Activated naive CD4-positive, alpha-beta T cell treated with anti-CD3 and anti-CD28 coated beads, Interleukin-2, amount 50 U/mL, for 24 hours (primary cell): ENCODE measurements at regions not wholly inside any gene's neighbourhood (a gene's known extent, or its start where the extent isn't known, plus 50 kb on each side); places are given as distances from the start of the nearest gene placed in this dataset.

Source experiments
- H3K27ac Mint-ChIP-seq: one replicate; pipeline ENCODE4 v1.8.0; 2021; ENCODE audit warnings: mild to moderate bottlenecking, mixed read lengths
- H3K27me3 Mint-ChIP-seq: one replicate; pipeline ENCODE4 v1.8.0; 2021; ENCODE audit warnings: mixed read lengths
- H3K36me3 Mint-ChIP-seq: one replicate; pipeline ENCODE4 v1.8.0; 2021; ENCODE audit warnings: mixed read lengths
- H3K4me1 Mint-ChIP-seq: one replicate; pipeline ENCODE4 v1.8.0; 2021; ENCODE audit warnings: mixed read lengths
- H3K4me3 Mint-ChIP-seq: one replicate; pipeline ENCODE4 v1.8.0; 2021; ENCODE audit warnings: mild to moderate bottlenecking, mixed read lengths
- H3K9me3 Mint-ChIP-seq: one replicate; pipeline ENCODE4 v1.8.0; 2021; ENCODE audit warnings: mixed read lengths

- Mint-ChIP-seq H3K4me1 (no peaks in the 10 kb centered on the region), H3K27ac (no peak overlapping the region), H3K9me3 (no peaks in the 10 kb centered on the region), H3K27me3 (peaks cover 1% of the 10 kb centered on the region), H3K4me3 (no peak overlapping the region), H3K36me3 (no peaks in the 10 kb centered on the region)
Measured at GRCh38 chr3:110389005-110389404, 682.6 kb upstream of the NECTIN3 start.

DNA sequence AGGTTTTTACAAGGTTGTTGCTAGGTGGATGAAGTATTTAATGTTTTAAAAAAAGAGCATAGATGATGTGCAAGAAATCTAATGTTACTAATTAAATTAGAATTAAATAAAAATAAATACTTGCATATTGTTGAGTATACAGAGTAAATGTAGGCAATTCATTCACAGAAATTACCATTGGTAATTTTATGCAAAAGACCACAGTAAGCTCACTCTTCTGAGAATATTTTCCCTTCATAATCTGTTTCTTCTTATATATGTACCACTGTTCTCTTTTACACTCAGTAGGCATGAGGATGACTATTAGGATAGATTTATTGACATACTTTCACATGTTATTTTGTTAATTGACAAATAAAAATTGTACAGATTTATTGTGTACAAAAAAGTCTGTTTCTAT lies 681.2 kb upstream of the NECTIN3 start:
- H3K27me3 Mint-ChIP-seq: peaks cover 1% of the 10 kb centered on the region
- H3K27ac Mint-ChIP-seq: no peak overlapping the region
- H3K36me3 Mint-ChIP-seq: no peaks in the 10 kb centered on the region
- H3K4me1 Mint-ChIP-seq: no peaks in the 10 kb centered on the region
- no peak overlapping the region for H3K4me3 Mint-ChIP-seq
- H3K9me3 Mint-ChIP-seq: no peaks in the 10 kb centered on the region

- Mint-ChIP-seq H3K27me3 (peaks cover 1% of the 10 kb centered on the region), H3K4me1 (no peaks in the 10 kb centered on the region), H3K4me3 (no peak overlapping the region), H3K9me3 (no peaks in the 10 kb centered on the region), H3K36me3 (no peaks in the 10 kb centered on the region), H3K27ac (no peak overlapping the region)
Measured at GRCh38 chr3:110391042-110391441, 680.6 kb upstream of the NECTIN3 start.

GRCh38 chr3:110391640-110392395 lies 679.8 kb upstream of the NECTIN3 start:
- Mint-ChIP-seq H3K27me3 (peaks cover 1% of the 10 kb centered on the region), H3K27ac (no peak overlapping the region), H3K4me1 (no peaks in the 10 kb centered on the region), H3K9me3 (no peaks in the 10 kb centered on the region), H3K4me3 (no peak overlapping the region), H3K36me3 (no peaks in the 10 kb centered on the region)

DNA sequence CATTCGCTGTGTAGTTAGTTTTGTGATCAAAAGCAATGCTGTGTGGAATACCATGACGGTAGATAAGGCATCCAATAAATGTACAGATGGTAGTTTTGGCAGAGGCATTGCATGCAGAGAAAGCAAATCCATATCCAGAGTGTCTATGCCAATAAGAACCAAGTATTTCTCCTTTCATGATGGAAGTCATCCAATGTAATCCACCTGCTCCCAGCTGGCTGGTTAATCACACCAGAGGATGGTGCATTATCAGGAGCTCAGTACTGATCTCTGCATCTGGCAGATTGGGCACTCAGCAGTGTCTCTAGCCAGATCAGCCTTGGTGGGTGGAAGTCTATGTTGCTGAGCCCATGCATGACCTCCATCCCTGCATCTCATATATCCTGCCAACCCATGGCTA lies 677.7 kb upstream of the NECTIN3 start:
- Mint-ChIP-seq H3K9me3 (no peaks in the 10 kb centered on the region), H3K36me3 (no peaks in the 10 kb centered on the region), H3K4me1 (no peaks in the 10 kb centered on the region), H3K27me3 (peaks cover 1% of the 10 kb centered on the region), H3K4me3 (no peak overlapping the region), H3K27ac (no peak overlapping the region)

GRCh38 chr3:110397115-110397514 lies 674.5 kb upstream of the NECTIN3 start:
- H3K27ac Mint-ChIP-seq: no peak overlapping the region
- H3K9me3 Mint-ChIP-seq: peaks cover 5% of the 10 kb centered on the region

DNA sequence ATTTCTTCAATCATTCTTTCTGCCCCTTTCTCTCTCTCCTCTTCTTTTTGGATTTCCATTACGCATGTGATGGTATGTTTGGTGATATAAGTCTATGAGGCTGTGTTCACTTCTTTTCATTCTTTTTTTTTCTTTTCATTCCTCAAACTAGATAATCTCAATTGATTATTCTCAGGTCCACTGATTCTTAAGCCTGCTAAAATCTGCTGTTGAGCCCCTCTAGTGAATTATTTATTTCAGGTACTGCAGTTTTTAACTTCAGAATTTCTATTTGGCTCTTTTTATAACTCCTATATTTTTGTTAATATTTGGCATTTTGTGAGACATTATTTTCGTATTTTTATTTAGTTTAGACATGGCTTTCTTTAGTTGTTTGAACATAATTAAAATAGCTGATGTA lies 671.3 kb upstream of the NECTIN3 start:
- Mint-ChIP-seq H3K27ac (no peak overlapping the region), H3K4me3 (no peak overlapping the region), H3K4me1 (no peaks in the 10 kb centered on the region), H3K36me3 (peaks cover 1% of the 10 kb centered on the region), H3K9me3 (peaks cover 5% of the 10 kb centered on the region), H3K27me3 (peaks cover 2% of the 10 kb centered on the region)

More at GRCh38 chr3:110397115-110397514, 674.5 kb upstream of the NECTIN3 start:
- H3K4me3 Mint-ChIP-seq: no peak overlapping the region
- H3K36me3 Mint-ChIP-seq: peaks cover 1% of the 10 kb centered on the region
- H3K27me3 Mint-ChIP-seq: no peaks in the 10 kb centered on the region
- no peaks in the 10 kb centered on the region for H3K4me1 Mint-ChIP-seq

GRCh38 chr3:110405830-110406585 lies 665.6 kb upstream of the NECTIN3 start:
- no peak overlapping the region for H3K27ac Mint-ChIP-seq
- H3K27me3 Mint-ChIP-seq: peaks cover 2% of the 10 kb centered on the region
- no peaks in the 10 kb centered on the region for H3K9me3 Mint-ChIP-seq
- H3K4me3 Mint-ChIP-seq: no peak overlapping the region
- H3K4me1 Mint-ChIP-seq: no peaks in the 10 kb centered on the region
- H3K36me3 Mint-ChIP-seq: no peaks in the 10 kb centered on the region

DNA sequence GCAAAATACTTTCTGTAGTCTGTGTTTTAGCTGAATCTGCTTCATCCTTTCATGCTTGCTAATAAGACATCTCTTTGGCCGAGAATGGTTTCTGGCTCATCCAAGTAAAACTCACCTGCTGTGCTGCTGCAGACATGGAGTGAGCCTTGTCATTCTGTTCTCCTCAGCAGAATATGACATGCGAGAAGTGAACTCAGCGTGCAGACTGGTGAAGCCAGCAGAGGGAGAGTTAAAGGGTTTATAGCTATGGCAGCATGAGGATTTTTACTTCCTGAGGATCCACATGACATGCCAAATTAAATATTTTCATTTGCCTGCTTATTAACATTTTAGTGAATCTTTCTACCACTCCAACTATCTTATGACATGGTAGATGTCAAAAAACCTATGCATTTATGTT lies 658.4 kb upstream of the NECTIN3 start:
- Mint-ChIP-seq H3K27me3 (peaks cover 2% of the 10 kb centered on the region), H3K4me3 (no peak overlapping the region), H3K27ac (no peak overlapping the region), H3K36me3 (no peaks in the 10 kb centered on the region), H3K9me3 (no peaks in the 10 kb centered on the region), H3K4me1 (no peaks in the 10 kb centered on the region)

DNA sequence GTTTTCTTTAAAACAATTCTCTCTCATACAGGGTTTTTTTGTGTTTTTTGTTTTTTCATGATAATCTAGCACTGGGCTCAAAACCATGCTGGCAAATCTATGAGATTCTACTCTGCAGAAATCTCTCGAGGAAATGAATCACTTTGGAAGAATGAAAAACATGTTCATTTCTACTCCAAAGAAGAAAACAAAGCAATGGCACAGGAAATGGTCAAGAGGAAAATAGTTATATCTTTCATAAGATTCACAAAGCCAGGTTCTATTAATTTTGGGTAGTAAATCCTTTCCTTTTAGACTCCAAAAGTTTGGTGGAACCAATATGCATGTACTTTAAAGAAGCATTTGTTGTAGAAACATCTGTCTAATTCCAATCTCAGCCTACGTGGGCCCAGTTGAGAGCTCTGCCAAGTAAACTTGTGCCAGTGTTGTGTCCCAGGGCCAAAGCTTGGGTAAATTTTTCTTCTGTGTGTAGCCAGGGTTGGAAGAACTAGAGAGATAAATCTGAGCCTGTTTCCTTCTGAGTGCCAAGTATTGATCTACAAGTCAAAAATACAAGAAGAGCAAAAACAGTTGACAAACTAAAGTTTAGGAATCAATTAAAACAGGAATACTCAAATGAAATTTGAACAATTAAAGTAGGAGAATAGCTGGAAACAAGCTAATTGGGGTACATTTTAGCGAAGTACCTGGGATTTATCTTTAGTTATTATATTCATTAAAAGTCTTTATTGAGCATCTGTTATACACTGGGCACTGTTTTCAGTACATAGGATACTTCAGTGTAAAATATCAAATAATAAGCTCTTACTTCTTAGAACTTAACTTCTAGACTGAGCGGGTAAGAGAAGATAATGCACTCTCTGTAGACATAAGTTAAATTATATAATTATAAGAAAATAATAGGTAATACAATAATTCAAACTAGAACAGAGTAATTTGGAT lies 657.5 kb upstream of the NECTIN3 start:
- Mint-ChIP-seq H3K9me3 (no peaks in the 10 kb centered on the region), H3K27me3 (peaks cover 2% of the 10 kb centered on the region), H3K36me3 (no peaks in the 10 kb centered on the region), H3K4me3 (no peak overlapping the region), H3K4me1 (no peaks in the 10 kb centered on the region), H3K27ac (no peak overlapping the region)

DNA sequence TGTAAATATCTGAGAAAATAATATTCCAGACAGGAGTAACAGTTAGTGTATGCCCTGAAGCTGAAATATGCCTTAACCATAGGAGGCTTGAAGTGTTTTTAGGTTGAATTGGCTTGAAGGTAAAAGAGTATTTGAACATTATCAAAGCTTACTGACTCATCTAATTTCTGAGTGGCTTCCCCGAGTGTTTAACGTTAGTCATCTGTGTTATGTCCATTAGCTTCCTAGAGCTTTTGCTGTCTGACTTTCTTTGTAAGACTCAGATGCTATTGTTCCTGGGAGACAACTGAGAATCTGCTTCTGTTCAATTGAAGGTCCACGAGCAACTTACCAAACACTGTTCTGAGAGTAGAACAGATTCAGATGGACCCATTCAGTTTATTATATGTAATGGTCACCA lies 656.8 kb upstream of the NECTIN3 start:
- no peak overlapping the region for H3K4me3 Mint-ChIP-seq
- no peak overlapping the region for H3K27ac Mint-ChIP-seq
- H3K4me1 Mint-ChIP-seq: no peaks in the 10 kb centered on the region
- no peaks in the 10 kb centered on the region for H3K9me3 Mint-ChIP-seq
- peaks cover 2% of the 10 kb centered on the region for H3K27me3 Mint-ChIP-seq
- no peaks in the 10 kb centered on the region for H3K36me3 Mint-ChIP-seq

DNA sequence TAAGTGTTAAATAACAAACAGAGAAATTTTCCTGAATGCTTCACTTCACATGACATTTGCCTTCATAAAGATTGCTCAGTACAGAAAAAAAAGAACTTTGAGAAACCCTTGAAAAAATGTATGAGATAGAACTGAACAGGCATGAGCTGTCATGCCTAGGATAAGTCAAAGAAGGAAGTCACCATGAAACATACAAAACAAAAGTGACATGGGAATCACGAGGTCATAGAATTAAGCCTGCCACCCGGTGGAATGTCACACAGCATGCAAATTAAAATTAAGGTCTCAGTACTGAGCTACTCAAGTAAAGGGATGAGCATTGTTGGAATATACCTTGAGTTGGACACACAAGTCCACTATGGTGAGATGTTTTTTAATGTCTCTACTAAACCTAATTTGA lies 652.5 kb upstream of the NECTIN3 start:
- Mint-ChIP-seq H3K4me1 (peaks cover 4% of the 10 kb centered on the region), H3K9me3 (no peaks in the 10 kb centered on the region), H3K36me3 (no peaks in the 10 kb centered on the region), H3K27ac (no peak overlapping the region), H3K4me3 (no peak overlapping the region), H3K27me3 (no peaks in the 10 kb centered on the region)

DNA sequence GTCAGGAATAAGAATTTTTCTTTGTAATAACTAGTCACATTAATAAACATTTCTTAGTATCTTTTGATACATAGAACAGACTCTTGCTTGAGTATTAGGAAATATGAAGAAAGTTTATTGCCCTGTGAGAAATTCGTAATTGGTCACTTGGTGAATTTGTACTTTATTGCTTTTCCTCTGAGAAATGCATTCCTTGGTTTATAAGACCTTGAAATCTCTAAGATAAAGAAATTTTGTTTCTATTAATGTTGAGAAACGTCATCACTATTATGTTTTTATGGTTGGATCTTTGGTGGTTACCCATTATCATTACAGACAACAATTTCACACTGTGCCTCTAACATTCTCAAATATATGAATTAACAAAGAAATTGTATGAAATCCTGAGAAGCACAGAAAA lies 652.0 kb upstream of the NECTIN3 start:
- H3K4me1 Mint-ChIP-seq: peaks cover 4% of the 10 kb centered on the region
- H3K4me3 Mint-ChIP-seq: no peak overlapping the region
- H3K9me3 Mint-ChIP-seq: no peaks in the 10 kb centered on the region
- no peak overlapping the region for H3K27ac Mint-ChIP-seq
- no peaks in the 10 kb centered on the region for H3K36me3 Mint-ChIP-seq
- H3K27me3 Mint-ChIP-seq: no peaks in the 10 kb centered on the region

DNA sequence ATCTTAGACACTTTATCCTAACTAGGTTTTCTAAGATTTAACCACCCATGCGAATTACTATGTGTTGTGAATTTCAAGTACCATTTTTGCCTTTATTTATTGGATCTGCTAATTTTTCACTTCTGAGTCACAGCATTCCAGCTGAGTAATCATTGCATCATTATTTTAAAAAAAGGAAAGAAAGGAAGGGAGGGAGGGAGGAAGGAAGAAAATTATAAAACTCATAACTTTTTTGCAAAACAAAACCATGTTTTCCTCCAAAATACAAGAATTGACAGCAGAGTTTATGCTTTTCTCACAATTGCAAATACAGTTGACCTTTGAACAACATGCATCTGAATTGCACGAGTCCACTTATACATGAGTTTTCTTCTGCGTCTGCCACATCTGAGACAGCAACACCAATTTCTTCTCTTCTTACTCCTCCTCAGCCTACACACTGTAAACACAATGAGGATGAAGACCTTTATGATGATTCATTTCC lies 651.4 kb upstream of the NECTIN3 start:
- H3K27me3 Mint-ChIP-seq: no peaks in the 10 kb centered on the region
- H3K4me1 Mint-ChIP-seq: peaks cover 4% of the 10 kb centered on the region

DNA sequence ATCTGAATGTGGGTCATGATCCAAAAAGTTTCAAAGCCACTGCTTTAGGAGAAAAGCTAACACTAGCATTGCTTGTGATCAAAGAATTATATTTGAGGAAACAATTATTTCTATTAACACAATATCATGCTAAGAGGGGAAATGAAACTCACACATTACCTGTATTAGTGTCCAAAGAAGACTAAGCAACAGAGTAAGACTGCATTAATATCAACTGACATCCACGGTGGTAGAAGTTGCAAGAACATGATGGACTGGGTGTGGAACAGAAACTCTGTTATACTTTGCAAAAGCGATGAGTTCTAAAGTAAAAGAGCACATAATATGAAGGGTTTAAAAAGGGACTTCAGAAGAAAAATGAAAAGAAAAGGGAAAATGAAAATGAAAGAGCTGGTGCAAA lies 648.3 kb upstream of the NECTIN3 start:
- Mint-ChIP-seq H3K4me1 (peaks cover 4% of the 10 kb centered on the region), H3K9me3 (no peaks in the 10 kb centered on the region), H3K27ac (no peak overlapping the region), H3K36me3 (no peaks in the 10 kb centered on the region), H3K4me3 (no peak overlapping the region), H3K27me3 (no peaks in the 10 kb centered on the region)

More for the DNA sequence above, 651.4 kb upstream of the NECTIN3 start:
- no peaks in the 10 kb centered on the region for H3K9me3 Mint-ChIP-seq
- H3K27ac Mint-ChIP-seq: no peak overlapping the region
- no peaks in the 10 kb centered on the region for H3K36me3 Mint-ChIP-seq
- H3K4me3 Mint-ChIP-seq: no peak overlapping the region
